A673 (cell line): ENCODE measurements at regions not wholly inside any gene's neighbourhood (a gene's known extent, or its start where the extent isn't known, plus 50 kb on each side); places are given as distances from the start of the nearest gene placed in this dataset.
"Not testable (repeated sequence)": the region's sequence is repeated elsewhere in the genome, so short reads cannot be mapped to it uniquely, and the experiment has no call there.

Source experiments
- BruUV-seq: library from RNA; stranded (reverse); fragments of 400-500 nt; replicated peaks from 2 replicates; lab custom pipeline; 2021; lab: Mats Ljungman, UMichigan
- CTCF ChIA-PET: fragments of 300-600 bp; sonication (Branson Sonifier 250); formaldehyde crosslinking; loops from one replicate; lab custom pipeline; 2022; ENCODE audit warnings: antibody characterized with exemption; lab: Charles Lee
- POLR2A ChIA-PET: fragments of 300-600 bp; sonication (Branson Sonifier 250); formaldehyde crosslinking; loops from one replicate; lab custom pipeline; 2022; ENCODE audit warnings: antibody characterized with exemption; ENCODE audit not compliant: low non-redundant PET; lab: Charles Lee
- DNase-seq: peaks from one replicate; pipeline ENCODE4 v3.0.0-alpha.2; 2015; ENCODE audit warnings: low spot score
- H3K27ac ChIP-seq: fragments of 200-600 bp; sonication (generic); 2 replicates; pipeline ENCODE4 v1.5.1; 2016; ENCODE audit warnings: mixed run types, low read depth, mild to moderate bottlenecking, mixed read lengths, antibody characterized with exemption, low read length; ENCODE audit not compliant: poor library complexity, severe bottlenecking
- H3K27me3 ChIP-seq: fragments of 200-600 bp; sonication (generic); replicated peaks from 2 replicates; pipeline ENCODE4 v1.6.1; 2017; ENCODE audit warnings: mixed run types, low read depth, mild to moderate bottlenecking, mixed read lengths, antibody characterized with exemption, low read length; ENCODE audit not compliant: insufficient read depth, poor library complexity
- H3K36me3 ChIP-seq: fragments of 200-600 bp; sonication (generic); 2 replicates; pipeline ENCODE4 v1.6.1; 2016; ENCODE audit warnings: mixed run types, mild to moderate bottlenecking, mixed read lengths, antibody characterized with exemption, low read length; ENCODE audit not compliant: insufficient read depth, poor library complexity, severe bottlenecking
- H3K4me1 ChIP-seq: fragments of 200-600 bp; sonication (generic); 2 replicates; pipeline ENCODE4 v1.6.1; 2017; ENCODE audit warnings: mixed run types, mild to moderate bottlenecking, mixed read lengths, antibody characterized with exemption, low read length; ENCODE audit not compliant: insufficient read depth, poor library complexity, severe bottlenecking
- H3K4me3 ChIP-seq: fragments of 200-600 bp; sonication (generic); 2 replicates; pipeline ENCODE4 v1.5.1; 2016; ENCODE audit warnings: low read depth, mixed run types, mild to moderate bottlenecking, mixed read lengths, low read length; ENCODE audit not compliant: poor library complexity, severe bottlenecking
- H3K9me3 ChIP-seq: fragments of 200-600 bp; sonication (generic); 2 replicates; pipeline ENCODE4 v1.6.1; 2016; ENCODE audit warnings: mixed run types, low read depth, mild to moderate bottlenecking, mixed read lengths, antibody characterized with exemption, low read length; ENCODE audit not compliant: poor library complexity, severe bottlenecking
- CTCF ChIP-seq: fragments of 300-800, 200-600 bp; sonication (generic); conservative IDR thresholded peaks from 2 replicates; pipeline ENCODE4 v1.5.1; 2017; ENCODE audit warnings: low read depth, mild to moderate bottlenecking, antibody characterized with exemption, low read length, moderate library complexity, mixed read lengths
- EZH2 ChIP-seq: fragments of 200-600 bp; sonication (generic); IDR thresholded peaks from 2 replicates; pipeline ENCODE4 v1.6.1; 2017; ENCODE audit warnings: borderline replicate concordance, low read depth, mild to moderate bottlenecking, mixed read lengths, antibody characterized with exemption, low read length; ENCODE audit not compliant: poor library complexity, severe bottlenecking
- intact Hi-C: fragments of 100-400 bp; cut with micrococcal nuclease; formaldehyde crosslinking; loops from one replicate; pipeline ENCODE4 v1.10.0; 2022; ENCODE audit not compliant: unreplicated experiment

GRCh38 chr6:101167638-101168037 lies 225.9 kb upstream of the GRIK2 start:
- no TSS peak for BruUV-seq
- no peak for TF ChIP-seq EZH2
- no peak for TF ChIP-seq CTCF
- DNase-seq, result no peak
- ChIA-PET POLR2A (no interaction called here), CTCF (no interaction called here)
- Histone ChIP-seq H3K36me3 (no peaks in the 10 kb centered on the region), H3K27ac (no peak overlapping the region), H3K9me3 (peaks cover 13% of the 10 kb centered on the region), H3K4me1 (peaks cover 10% of the 10 kb centered on the region), H3K4me3 (no peak overlapping the region), H3K27me3 (no peaks in the 10 kb centered on the region)
- intact Hi-C loops, result no loop called here

- H3K9me3 ChIP-seq, result peaks cover 13% of the 10 kb centered on the region
- H3K36me3 ChIP-seq, H3K4me3 ChIP-seq, intact Hi-C loops, POLR2A ChIA-PET, H3K27me3 ChIP-seq, CTCF ChIA-PET, H3K4me1 ChIP-seq, DNase-seq, BruUV-seq, H3K27ac ChIP-seq: not testable (repeated sequence)
Measured at GRCh38 chr6:101171049-101171448, 222.5 kb upstream of the GRIK2 start.

- H3K27me3 ChIP-seq, result no peaks in the 10 kb centered on the region
- H3K9me3 ChIP-seq, result no peaks in the 10 kb centered on the region
- no TSS peak for BruUV-seq
- ChIA-PET POLR2A (no interaction called here), CTCF (no interaction called here)
- H3K4me3 ChIP-seq, result no peak overlapping the region
- no peak for TF ChIP-seq CTCF
- no peak for TF ChIP-seq EZH2
- H3K27ac ChIP-seq, result no peak overlapping the region
- DNase-seq, result peak; percentile 72
- H3K4me1 ChIP-seq, result peaks cover 9% of the 10 kb centered on the region
- intact Hi-C loops, result no loop called here
- H3K36me3 ChIP-seq, result no peaks in the 10 kb centered on the region
Measured at GRCh38 chr6:101178748-101179147, 214.8 kb upstream of the GRIK2 start.

GRCh38 chr6:101181006-101181405 lies 212.5 kb upstream of the GRIK2 start:
- no TSS peak for BruUV-seq
- Histone ChIP-seq H3K9me3 (no peaks in the 10 kb centered on the region), H3K36me3 (no peaks in the 10 kb centered on the region), H3K27me3 (no peaks in the 10 kb centered on the region), H3K4me1 (peaks cover 9% of the 10 kb centered on the region), H3K27ac (no peak overlapping the region), H3K4me3 (no peak overlapping the region)
- no peak for DNase-seq
- TF ChIP-seq EZH2 (no peak), CTCF (no peak)
- CTCF ChIA-PET, result no interaction called here
- POLR2A ChIA-PET, result no interaction called here
- intact Hi-C loops, result no loop called here

- CTCF ChIA-PET, H3K36me3 ChIP-seq, DNase-seq, intact Hi-C loops, POLR2A ChIA-PET, H3K9me3 ChIP-seq, BruUV-seq, H3K27ac ChIP-seq, H3K4me1 ChIP-seq, H3K4me3 ChIP-seq, H3K27me3 ChIP-seq: not testable (repeated sequence)
Measured at GRCh38 chr6:101188285-101188798, 205.2 kb upstream of the GRIK2 start.
